Effector CD8-positive, alpha-beta T cell (primary cell): ENCODE measurements at regions not wholly inside any gene's neighbourhood (a gene's known extent, or its start where the extent isn't known, plus 50 kb on each side); places are given as distances from the start of the nearest gene placed in this dataset.

Source experiments
- DNase-seq: peaks from one replicate; lab custom pipeline; 2025; lab: John Stamatoyannopoulos, UW

DNA sequence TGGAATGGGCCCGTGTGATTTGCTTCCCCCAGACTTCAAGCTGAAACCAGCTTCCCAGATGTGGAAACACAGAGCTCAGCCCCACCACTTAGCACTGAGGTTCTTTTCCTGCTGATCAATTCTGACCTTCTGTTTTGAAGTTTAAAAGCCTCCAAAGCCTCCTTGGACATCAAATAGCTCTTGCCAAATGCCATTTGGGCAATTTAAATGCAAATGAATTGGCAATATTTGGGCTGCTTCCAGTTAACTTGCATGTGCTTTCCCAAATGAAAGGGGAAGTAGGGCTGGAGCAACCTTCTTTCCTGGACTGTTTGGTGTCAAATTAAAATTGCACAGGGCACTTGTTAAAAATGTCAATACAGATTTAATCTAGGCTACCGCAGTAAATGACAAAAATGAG lies 710.5 kb downstream of the TLR4 start:
- no peak for DNase-seq

DNA sequence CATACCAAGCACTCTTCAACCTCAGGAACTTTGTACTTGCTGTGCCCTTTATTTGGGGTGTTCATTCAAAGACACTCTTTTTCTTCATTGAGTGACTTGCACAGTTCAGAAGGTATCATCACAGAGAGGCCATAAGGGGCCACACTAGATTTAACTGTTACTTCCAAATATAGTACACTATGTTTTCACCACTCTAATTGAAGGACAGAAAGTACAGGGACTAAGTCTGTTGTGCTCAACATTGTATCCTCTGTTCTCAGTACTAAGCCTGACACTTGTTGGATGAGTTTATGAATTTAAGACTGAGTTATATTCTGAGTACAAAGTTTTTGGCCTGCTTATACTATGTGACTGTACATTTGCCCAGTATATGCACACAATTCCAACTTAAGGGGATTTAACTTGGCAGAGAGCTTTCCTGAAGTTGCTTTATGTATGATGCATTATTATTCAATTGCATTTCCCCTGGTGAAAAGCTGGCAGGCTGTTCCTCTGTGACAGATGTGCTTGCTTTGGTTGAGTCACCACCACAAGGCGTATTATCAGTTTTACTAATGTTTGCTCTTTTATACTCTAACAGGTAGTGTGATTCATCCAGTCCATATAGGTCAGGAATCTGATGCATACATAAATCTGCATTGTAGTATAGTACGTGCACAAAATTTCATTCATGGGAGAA lies 714.8 kb downstream of the TLR4 start:
- DNase-seq, result no peak

DNA sequence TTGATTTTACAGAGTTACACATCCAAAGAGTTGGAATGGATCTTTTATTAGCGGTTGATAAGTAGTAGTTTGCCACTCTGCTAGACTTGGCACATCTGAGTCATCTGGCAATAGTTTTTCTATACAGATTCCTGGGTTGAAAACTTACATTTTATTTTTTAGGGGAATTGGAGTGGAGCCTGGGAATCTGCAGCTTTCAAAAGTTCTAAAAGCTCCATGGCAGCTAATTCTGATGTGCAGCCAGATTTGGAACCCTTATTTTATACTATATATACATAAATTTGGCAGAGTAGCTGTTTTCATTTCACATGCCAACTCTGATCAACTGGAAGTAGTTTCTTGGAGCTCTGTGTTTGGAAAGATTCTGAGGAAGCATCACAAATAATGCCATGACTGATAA lies 715.5 kb downstream of the TLR4 start:
- DNase-seq, result no peak

DNA sequence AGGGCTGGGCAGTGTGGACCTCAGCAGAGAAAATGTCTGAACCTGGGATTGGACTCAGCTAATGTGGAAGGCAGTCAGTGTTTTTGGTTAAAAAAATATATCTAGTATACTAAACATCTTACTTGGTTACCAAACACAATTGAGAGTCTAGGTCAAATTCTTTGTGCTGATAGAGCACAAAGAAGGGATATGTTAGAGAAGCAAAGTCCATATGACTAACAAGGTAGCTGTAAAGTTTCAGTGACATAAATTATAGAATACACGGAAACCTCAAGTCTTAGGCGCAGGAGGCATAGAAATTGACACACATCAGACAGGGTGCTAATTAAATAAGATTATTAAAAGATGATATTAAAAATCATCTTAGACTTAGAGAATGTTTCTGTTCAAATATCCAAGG lies 718.3 kb downstream of the TLR4 start:
- DNase-seq, result no peak

DNA sequence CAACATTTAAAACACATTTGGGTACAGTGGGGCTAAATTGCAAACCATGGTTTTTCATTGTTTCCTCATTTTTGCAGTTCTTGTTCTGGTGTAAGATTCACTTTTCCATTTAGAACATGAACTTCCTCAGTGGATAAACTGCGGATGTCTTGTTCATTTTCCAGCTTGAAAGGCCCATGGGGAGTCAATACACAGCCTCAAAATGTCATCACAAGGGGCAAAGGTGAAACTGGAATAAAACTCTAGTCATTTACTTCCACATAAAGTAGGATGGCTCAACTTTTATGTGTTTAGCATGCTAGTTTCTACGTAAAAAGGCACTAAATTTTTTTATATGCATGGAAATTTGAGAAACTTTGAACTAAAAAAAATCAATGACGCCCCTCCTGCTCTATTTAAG lies 718.8 kb downstream of the TLR4 start:
- DNase-seq, result no peak

DNA sequence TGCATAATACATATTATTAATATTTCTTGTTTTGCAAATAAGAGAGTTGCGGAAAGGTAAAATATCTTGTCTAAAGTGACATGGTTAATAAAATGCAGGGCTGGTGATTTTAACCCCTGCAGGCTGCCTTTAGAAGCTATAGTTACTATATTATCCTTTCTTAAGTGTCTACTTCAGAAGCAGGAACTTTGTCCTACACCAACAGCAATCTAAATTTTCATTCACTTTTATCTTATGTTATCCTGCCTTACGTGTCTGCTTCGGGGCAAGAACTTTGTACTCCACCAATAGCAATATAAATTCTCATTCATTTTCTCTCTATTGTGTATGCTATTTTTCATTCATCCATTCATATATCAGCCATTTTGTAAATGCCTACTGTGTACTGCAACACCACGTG lies 719.5 kb downstream of the TLR4 start:
- no peak for DNase-seq

DNA sequence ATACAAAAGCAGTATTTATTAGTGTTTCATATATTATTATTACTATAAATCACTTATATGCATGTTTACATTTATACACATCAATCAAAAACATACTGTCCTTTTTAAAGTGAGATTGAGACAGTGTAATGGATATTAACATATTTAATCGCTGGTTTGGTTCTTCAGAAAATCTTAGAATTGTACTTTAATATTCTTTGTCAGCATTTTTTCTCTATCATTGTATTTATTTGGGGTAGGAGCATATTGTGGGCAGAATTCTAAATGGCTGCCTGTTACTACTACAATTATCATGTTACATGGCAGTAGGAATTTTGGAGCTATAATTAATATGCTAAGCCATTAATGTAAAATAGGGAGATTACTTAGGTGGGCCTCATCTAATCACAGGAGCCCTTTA lies 722.6 kb downstream of the TLR4 start:
- DNase-seq, result no peak

DNA sequence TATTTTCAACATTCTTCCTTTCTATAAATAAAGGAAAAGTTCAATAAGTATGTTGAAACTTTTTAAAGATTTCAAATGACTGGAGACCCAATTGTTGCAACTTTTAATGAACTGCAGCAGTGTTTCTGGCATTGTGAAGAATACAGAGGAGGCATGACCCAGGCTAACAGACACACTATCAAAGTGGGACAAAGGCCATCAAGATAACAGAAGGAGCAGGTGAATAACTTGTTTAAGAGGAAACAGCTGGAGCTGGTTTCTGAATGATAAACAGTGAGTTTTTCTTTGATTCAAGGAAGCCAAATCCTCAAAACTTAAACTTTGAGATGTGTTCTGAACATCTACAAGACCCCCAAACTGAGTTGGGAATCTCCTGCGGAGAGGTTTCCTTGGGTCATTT lies 734.6 kb downstream of the TLR4 start:
- no peak for DNase-seq

DNA sequence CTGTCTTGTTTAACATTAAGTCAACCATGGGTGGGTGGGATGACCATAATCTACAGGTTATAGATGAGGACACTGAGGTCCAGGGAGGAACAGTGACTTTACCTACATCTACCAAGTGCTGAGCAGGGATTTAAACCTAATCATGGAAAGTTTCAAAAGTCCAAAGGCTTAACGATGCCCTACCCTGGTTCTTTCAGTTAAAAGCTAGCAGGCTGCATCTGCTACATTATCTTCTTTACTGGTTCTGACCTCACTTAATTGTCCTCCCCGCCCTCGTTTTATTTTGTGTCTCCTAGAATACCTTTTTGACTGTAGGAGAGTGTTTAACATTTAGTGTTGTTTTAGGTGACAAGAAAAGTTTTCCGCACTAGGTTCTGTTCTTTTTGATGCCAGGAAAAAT lies 735.2 kb downstream of the TLR4 start:
- no peak for DNase-seq

DNA sequence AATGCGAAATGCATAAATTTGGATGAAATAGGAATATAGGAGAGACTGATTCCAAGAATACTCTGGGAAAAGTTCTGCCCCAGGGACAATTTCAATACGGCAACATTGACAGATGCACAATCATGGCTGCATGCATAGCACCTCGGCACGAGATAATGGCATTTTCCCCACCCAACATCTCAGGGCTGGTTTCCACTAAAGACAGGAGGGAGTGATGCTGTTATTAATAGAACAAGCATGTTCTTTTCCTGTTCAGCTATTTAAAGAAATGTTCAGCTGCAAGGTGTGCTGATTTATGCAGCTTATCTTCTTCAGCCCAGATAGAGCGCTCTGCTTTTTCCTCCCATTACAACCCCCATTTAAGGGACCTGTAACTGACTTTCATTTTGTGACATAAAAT lies 740.2 kb downstream of the TLR4 start:
- no peak for DNase-seq

DNA sequence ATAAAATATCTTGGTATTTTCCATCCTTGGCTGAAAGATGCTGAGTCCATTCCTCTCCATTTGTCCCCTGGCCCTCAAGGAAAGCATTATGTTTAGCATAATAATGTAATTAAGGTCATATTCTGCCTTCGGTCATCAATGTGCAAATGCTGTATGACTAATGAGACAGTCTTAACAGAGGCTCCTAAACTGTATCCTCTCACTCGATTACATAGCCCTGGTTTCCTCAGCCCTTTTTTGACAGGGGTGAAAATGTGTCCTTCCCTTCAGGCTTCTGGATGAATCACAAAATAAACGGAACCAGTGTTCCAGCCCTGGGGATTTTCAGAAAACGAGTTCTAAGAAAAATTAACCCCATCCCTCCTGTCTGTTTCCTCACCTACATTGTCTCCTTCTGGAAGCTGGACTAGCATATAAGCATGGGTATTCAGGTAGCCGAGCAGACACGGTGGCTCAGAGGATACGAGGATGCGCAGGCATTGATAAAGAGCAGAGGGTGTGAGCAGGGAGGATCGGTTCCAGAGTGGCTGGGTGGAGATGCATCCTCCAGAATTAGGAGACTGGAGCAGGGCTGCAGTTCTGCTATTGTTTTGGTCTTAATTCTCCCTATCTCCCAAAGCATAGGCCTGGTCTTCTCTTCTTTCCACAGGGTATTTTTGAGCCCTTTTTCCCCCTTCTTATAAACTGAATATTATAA lies 742.9 kb downstream of the TLR4 start:
- DNase-seq, result no peak

DNA sequence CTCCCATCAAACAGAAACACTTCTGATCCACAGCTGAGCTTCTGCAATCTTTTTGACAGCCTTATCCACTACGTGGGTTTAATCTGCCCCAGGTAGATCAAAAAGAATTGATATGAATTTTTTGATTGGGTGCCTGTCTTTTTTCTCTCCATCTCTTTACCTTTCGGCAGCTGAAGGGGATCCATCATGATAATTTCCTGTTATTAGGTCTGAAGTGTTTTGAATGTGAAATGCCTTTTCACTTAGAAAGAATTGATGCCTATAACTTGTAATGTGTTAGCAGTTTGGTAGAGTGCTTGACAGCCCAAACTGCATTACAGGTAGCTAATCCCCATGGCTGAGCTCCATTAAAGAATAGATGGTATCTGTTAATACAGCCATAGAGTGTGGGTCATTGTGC lies 745.4 kb downstream of the TLR4 start:
- no peak for DNase-seq

DNA sequence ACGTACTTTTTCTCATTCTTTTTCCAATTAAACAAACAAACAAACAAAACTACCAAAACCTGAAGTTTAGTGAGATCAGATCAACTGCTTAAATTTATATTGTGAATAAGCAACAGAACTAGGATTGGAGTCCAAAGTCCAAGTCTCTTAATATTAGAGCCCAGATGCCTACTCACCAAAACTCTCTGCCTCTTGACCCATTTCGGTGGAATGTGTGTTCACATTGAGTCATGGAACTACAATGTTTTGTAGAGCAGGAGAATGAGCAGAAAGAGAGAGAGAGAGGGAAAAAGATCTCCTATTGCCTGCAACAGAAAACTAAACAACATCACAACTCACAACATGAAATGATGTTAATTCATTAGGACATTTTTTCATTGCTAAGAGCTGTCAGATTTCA lies 751.1 kb downstream of the TLR4 start:
- DNase-seq, result no peak

DNA sequence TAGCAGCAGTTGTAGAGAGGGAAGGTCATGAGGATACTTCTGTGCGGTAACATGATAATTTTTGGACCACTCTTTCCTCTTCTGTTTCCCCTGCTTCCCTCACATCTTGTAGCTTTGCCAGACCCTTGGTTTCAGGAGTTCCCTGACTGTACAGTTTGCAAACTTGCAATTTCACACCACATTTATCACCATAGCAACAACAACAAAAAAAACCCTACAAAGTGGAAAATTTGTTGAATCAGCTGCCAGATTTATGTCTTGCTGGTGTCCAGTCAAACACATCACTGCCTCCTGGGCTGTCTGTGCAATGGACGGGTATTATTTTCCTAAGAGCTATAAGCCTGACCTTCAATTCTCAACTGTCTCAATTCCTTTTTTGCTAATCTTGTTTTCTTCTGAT lies 751.6 kb downstream of the TLR4 start:
- no peak for DNase-seq

DNA sequence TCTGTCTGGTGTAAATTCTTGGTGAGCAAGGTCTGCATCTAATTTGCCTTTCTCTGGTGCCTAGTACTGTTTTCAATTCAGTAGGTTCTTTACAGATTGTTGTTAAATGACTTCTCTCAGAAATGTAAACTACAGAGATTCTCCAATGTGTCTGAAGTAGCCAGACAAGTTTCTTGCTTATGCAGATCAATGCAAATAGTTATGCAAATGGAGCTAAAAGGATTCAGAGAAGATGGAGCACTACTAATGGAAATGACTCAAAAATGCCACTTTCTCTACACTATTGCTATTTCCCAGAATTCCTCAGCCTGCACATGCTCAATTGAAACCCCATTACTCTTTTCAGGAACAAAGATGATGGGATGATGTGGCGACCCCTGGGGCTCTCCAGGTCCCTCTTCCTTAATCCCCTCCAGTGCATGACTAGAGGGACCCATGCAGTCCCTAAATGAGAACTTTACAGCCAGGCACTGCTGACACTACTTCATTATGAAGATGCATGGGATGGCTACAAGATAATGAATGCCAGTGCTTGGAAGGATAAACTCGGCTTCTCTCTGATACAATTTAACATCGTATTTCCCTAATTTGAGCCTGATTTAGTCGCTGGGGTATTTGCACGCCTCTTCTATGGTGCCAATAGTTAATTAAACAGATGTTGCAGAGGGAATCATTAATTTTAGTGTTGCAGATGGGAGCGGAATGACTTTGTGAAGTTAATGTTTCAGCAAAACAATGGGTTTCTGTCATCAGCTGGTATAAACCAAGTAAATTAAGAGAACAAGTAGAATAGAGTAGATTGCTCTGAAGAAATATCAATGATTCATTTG lies 753.2 kb downstream of the TLR4 start:
- no peak for DNase-seq

DNA sequence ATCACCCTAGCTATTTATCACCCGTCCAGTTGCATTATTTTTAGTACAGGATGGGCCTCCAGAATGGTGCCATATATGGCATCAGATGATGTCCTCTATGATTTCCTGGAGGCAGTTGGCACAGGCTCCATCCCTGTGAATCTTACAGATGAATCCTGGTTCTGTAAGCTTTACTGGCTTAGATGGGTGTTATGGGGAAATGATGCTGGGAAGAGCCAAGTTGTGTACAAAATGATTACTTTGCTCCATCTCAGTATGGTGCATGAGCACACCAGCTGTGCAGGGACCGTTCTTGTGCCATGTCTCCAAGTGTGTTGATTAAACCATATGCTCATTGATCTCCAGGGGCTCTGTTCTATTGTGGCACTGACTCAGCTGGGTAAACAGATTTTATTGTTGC lies 755.7 kb downstream of the TLR4 start:
- no peak for DNase-seq

DNA sequence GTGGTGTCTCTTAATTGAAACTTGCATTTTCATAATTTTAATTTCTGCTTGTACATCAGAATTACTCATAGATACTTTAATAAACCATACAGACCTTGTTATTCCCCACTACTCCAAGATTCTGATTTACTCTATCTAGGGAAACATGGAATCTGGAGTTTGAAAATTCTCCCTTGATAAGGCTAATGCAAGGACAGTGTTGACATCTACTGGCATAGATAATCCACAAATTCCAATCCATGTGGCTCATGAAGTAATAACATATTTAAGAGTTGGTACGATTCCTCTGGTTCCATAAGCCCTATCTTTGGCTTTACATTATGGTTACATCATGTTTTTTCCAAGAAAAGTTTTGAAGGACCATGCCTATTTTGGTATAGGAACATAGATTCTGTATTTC lies 759.2 kb downstream of the TLR4 start:
- DNase-seq, result no peak

DNA sequence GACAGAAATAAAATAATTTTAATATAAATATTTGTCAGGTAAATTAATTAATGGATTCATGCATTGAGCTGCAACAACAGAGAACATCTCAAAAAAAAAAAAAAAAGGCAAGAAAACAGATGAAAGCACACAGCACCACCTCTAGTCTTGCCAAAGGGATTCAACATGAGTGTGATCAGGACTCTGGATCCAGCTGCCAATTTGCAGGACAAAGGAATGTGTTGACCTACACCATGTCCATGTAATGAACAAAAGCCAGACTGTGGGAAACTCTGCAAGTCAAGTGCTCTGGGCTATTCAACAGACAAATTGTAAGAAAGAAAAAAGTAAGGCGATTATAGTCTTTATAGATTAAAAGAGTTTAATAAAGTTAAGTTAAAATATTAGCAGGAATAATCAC lies 769.3 kb downstream of the TLR4 start:
- DNase-seq, result no peak

DNA sequence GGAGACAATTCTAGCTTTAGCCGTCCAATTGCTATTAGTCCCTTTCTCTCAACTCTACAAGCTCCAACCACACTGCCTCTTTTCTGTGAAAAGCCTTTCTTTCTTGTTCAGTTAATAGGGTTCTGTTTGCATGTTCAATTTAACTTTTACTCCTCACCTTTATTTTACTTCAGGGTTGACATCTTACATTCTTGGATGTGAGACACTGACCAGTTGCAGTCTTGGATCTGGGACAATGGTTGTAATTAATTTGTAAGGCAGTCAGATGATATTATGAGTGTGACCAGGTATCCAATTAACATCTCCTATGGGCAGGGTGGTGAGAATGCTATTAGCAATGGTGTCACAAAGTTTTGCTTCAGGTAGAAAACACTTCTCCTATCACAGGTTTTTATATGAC lies 774.5 kb downstream of the TLR4 start:
- DNase-seq, result no peak

DNA sequence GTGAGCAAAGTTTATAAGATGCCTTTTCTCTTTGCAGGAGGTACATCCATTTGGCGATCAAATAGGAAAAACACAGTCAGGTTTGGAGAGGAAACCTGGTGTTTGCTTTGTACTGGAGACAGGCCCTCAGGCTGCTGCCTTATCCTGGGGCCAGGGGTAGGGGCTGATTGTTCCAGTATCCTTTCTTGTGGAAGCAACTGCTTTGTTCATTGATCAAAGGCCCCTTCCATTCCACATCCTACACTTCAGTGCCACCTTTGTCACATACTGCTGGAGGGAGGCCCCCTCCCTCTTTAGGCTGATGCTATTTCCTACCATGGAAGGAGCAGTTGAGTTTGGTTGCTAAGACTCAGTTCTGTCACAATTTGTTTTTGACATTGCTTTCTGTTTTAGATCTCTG lies 778.1 kb downstream of the TLR4 start:
- no peak for DNase-seq

DNA sequence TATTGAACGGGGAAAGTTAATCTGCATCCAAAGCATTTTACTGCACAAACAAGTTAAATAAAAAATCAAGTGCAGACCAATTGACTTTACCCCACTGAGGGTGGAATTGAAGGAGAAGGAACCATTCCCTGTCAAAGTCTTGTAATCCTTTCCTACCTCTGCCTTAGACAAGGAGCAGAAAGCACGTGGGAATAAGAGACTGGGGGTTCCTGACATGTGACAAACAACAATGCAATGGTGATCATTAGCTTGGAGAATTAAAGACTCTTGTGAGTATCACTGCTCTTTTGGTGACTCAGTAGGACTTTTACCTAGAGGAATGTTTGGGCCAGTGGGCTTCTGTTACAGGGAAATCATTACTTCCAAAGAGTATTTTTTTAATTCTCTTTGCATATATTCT lies 779.5 kb downstream of the TLR4 start:
- no peak for DNase-seq

DNA sequence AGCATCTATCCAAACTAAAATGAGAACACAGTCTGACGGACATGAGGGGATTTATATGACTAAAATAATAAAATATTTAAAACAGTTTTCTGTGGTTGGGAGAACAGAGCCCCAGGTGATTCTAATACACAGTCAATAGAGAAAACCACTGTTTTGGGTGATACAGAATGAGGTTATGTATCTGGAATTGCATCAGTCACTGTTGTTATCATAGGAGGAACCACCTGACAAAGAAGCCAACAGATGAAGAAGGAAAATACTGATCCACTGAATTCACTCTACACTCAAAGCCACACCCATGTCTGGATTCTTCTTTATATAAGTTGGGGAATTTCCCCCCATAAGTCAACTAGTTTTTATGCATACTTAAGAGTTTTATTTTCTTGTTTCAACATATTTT lies 799.0 kb downstream of the TLR4 start:
- DNase-seq, result no peak

DNA sequence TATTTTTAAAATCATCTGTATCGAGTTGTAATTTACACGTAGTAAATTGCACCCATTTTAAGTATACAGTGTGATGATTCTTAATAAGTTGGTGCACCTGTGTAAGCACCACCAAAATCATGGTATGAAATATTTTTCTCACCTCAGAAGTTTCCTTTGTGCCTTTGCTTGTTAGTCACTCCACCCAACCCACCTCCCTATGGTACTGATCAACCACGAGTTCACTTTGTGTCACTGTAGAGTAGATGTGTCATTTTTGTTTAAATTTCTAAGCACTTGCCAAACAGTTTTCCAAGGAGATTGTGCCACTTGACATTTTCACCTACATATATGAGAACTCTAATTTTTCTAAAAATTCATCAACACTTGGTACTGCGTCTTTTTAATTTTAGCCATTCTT lies 806.5 kb downstream of the TLR4 start:
- no peak for DNase-seq
